COLO829 (cell line): ENCODE measurements at regions not wholly inside any gene's neighbourhood (a gene's known extent, or its start where the extent isn't known, plus 50 kb on each side); places are given as distances from the start of the nearest gene placed in this dataset.
"Not testable (repeated sequence)": the region's sequence is repeated elsewhere in the genome, so short reads cannot be mapped to it uniquely, and the experiment has no call there.

ENCODE experiments used
- DNase-seq: peaks from one replicate; pipeline ENCODE4 v3.0.0; 2012; ENCODE audit warnings: low spot score

- DNase-seq = no peak
Observed at GRCh38 chr18:56316727-56317126, 321.7 kb downstream of the TXNL1 start.

GRCh38 chr18:56315363-56315762 is 323.0 kb downstream of the TXNL1 start:
- no peak for DNase-seq

- DNase-seq = no peak
Observed at GRCh38 chr18:56314396-56314795, 324.0 kb downstream of the TXNL1 start.

GRCh38 chr18:56312551-56313335 is 325.6 kb downstream of the TXNL1 start:
- no peak for DNase-seq

- DNase-seq = no peak
Observed at GRCh38 chr18:56309104-56309503, 329.3 kb downstream of the TXNL1 start.

- DNase-seq = no peak
Observed at GRCh38 chr18:56307354-56308170, 330.8 kb downstream of the TXNL1 start.

- no peak for DNase-seq
Observed at GRCh38 chr18:56306797-56307196, 331.6 kb downstream of the TXNL1 start.

GRCh38 chr18:56305583-56305982 is 332.8 kb downstream of the TXNL1 start:
- DNase-seq = no peak

GRCh38 chr18:56302156-56302555 is 336.2 kb downstream of the TXNL1 start:
- no peak for DNase-seq

- no peak for DNase-seq
Observed at GRCh38 chr18:56299740-56300139, 338.7 kb downstream of the TXNL1 start.

- DNase-seq = no peak
Observed at GRCh38 chr18:56298935-56299334, 339.5 kb downstream of the TXNL1 start.

- no peak for DNase-seq
Observed at GRCh38 chr18:56296381-56296780, 342.0 kb downstream of the TXNL1 start.

GRCh38 chr18:56294484-56295183 is 343.8 kb downstream of the TXNL1 start:
- no peak for DNase-seq

GRCh38 chr18:56291294-56291693 is 347.1 kb downstream of the TXNL1 start:
- no peak for DNase-seq

GRCh38 chr18:56289381-56289780 is 349.0 kb downstream of the TXNL1 start:
- no peak for DNase-seq

- no peak for DNase-seq
Observed at GRCh38 chr18:56286775-56287325, 351.5 kb downstream of the TXNL1 start.

- DNase-seq = no peak
Observed at GRCh38 chr18:56285387-56286065, 352.9 kb downstream of the TXNL1 start.

GRCh38 chr18:56284319-56284718 is 354.1 kb downstream of the TXNL1 start:
- no peak for DNase-seq

GRCh38 chr18:56283316-56283715 is 355.1 kb downstream of the TXNL1 start:
- DNase-seq = no peak

- no peak for DNase-seq
Observed at GRCh38 chr18:56282234-56283104, 355.9 kb downstream of the TXNL1 start.

- not testable (repeated sequence) for DNase-seq
Observed at GRCh38 chr18:56279816-56280215, 358.6 kb downstream of the TXNL1 start.
